Fibroblast of skin of back (primary cell): ENCODE measurements at regions not wholly inside any gene's neighbourhood (a gene's known extent, or its start where the extent isn't known, plus 50 kb on each side); places are given as distances from the start of the nearest gene placed in this dataset.
A peak's percentile ranks its signal among the peaks of the same experiment; 100 is the strongest.
"Not testable (repeated sequence)": the region's sequence is repeated elsewhere in the genome, so short reads cannot be mapped to it uniquely, and the experiment has no call there.

ENCODE experiments used
- DNase-seq: peaks from one replicate; pipeline ENCODE4 v3.0.0-alpha.2; 2013

DNA sequence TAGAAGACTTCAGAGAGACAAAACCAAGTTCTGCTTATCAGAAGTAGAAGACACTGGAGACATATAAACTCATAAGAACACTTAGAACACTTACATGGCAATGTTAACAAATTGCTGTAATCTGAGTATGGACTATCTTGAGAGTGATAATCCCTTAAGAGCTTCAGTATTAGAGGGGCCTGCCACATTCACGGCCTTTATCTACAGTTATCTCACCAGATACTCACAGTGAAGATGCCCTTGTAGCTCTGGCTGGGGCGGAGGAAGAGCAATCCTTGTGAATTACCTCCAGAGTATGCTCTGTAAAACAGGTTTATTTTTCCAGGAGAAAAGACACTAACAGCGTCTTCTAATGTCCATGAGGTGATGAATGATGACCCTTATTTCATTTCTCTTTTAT lies 762.8 kb downstream of the FAM181B start:
- no peak for DNase-seq

DNA sequence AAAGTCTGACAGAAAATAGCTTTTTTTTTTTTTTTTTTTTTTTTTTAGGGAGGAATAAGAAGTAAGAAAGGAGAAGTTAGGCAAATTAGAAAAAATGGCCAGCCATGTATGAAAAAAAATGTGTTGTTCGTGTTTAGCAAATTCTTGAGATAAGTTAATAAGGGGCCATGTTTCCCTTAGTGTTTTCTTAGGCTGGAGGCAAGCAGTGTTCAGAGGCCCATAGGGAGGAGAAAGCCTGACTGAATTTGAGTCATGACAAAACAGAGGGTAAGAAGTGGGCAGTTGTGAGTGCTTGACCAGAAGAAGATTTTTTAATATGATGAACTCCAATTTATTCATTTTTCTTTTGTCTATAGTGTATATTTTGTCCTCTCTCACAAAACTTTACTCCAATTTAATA lies 766.4 kb downstream of the FAM181B start:
- peak; percentile 60 for DNase-seq

DNA sequence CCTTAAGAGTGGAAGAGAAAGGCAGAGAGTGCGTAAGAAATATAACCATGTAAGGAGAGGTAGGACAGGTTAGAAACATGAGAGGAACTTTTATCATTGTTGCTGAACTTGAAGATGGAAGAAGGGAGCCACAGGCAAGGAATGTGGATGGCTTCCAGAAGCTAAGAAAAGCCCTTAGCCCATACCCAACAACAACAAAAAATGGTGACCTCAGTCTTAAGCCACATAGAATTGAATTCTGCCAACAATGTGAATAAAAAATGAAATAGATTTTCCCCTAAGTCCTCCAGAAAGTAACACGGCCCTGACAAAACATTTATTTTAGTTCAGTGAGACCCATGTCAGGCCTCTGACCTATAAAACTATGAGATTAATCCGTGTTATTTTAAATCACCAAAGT lies 767.3 kb downstream of the FAM181B start:
- DNase-seq: peak; percentile 16

DNA sequence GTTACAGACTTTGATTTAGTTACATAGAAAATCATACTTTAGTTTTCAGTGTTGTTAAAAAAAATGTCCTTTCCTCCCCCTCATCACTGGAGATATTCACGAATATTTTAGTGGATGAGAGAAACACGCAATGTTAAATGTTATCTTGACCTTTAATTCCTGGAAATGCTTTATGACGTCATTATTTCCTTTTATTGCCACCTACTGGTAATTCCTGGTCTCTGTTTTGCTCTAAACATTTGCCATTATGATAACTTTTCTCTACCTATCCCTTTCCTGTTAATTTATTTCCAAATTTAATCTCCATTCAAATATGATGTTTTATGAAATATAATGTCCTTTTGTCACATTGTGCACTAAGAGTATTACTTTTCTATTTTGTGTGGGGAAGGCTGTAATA lies 770.6 kb downstream of the FAM181B start:
- DNase-seq: peak; percentile 4

DNA sequence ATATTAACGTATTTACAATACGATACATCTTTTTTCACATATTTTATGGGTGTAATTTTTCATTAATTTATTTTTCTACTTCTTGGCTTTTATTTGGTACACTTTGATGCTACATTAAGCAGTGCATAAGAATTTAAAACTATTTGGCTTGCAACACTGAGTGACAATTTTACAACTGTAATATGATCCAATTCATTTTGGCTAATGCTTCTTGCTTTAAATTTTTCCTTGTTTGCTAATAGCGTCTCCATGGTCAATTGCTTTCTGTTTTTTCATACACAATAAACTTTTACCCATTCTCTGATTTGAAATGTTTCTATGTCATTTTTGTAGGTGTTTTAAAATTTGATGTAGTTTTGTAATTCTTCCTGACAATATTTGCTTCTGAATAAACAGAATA lies 773.2 kb downstream of the FAM181B start:
- DNase-seq: no peak

DNA sequence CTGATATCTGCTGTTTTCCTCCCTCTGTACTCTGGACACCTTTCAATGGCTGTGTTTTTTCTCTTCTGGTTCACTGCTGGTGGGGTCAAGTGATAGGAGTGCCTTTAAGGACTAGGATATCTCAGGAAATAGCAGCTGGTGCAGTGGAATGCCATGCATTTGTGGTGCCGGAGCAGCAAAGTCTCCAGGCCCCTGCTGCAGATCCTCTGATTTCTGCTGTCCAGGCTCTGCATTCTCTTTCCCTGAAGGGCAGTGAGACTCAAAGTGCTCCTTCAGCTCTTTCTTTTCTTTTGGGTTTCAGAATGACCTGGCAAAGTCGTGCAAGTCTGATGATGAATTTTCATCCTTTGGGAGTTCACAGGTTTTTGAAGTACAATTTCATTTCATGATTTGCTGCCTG lies 774.3 kb downstream of the FAM181B start:
- peak; percentile 5 for DNase-seq

DNA sequence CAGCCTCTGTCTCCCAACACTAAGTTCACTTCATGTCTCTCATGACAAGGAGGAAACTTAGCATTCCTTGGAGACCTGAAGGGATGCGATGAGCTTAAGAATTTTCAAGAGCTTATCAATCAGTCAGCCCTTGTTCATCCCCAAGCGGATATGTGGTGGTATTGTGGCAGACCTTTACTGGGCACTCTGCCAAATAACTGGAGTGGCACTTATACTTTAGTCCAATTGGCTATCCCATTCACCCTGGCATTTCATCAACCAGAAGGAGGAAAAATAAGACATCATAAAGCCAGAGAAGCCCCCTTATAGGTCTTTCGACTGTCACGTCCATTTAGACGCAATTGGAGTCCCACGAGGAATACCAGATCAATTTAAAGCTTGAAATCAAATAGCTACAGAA lies 779.4 kb downstream of the FAM181B start:
- not testable (repeated sequence) for DNase-seq

DNA sequence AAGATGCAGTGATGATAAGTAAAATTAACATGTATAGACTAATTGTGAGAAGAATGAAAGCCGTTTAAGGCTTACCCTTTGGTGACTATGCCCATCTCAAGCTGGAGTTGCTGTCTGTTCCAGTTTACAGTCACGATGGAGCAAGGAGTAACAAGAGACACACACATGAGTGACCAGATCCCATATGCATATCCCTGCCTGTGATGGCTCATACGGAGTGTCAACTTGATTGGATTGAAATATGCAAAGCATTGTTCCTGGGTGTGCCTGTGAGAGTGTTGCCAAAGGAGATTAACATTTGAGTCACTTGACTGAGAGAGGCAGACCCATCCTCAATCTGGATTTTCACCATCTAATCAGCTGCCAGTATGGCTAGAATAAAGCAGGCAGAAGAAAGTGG lies 786.8 kb downstream of the FAM181B start:
- DNase-seq: no peak

DNA sequence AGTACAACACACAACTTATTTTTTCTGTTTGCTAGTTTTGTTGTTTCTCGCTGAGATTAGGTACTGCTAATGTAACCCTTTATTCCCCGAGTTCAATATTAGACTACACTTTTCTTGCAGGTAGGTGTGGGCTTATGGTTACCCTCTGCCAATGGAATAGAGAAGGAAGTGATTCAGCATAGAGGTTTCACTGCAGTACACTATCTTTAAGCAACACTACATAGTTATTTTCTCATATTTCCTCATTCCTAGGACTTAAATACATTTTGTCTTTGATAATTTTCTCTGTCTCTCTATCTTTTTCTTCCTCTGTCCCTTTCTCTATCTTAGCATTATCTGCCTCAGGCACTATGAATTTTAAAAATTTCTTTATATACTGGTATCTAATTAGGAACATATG lies 791.0 kb downstream of the FAM181B start:
- no peak for DNase-seq

DNA sequence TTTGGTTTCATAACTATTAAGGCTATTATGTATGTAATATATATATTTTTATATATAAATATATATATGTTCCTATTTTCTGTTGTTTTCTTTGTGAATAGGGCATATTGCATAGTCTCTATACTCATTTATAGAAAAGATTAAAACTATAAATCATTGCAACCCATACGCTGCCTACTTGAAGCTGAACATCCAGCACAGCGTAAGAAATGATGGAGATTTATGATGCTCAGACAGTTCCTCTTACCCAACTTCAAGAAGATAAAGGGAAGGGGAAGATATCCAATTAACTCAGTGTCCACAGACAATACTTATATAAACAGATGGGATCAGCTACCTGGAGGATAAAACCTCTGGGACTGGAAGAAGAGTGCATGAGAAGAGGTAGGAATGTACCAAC lies 791.7 kb downstream of the FAM181B start:
- no peak for DNase-seq

DNA sequence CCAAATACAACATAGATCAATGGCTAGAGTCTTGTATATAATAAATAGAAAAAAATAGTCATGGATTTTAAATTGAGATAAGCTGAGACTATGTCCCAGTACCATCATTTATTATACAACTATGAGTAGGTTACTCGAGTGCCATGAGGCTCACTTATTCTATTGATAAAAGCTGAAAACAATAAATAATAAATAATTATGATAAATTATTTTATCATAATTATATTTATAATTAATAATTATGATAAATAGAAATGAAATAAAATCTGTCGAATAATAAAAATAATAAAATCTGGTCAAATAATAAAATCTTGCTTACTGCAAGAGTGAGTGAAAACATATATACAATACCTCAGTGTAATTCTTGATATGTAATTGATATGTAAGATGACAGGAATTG lies 801.4 kb downstream of the FAM181B start:
- DNase-seq: no peak

DNA sequence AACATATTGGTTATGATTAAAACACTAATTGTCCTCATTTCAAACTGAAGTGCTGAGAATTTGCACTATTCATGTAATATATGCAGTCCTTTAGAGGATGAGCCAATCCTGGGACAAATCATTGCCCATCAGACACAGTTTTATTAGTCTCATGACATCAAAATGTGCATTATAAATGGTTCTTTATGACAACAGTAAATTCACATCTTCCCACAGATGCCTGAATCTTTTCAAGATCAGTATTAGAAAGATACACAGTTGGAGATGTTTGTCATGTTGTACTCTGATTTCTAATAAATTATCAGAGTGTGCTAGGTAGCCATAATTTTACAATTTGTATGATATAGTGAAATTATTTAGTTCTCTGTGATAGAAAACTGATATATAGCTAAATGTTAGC lies 813.5 kb downstream of the FAM181B start:
- DNase-seq: no peak

DNA sequence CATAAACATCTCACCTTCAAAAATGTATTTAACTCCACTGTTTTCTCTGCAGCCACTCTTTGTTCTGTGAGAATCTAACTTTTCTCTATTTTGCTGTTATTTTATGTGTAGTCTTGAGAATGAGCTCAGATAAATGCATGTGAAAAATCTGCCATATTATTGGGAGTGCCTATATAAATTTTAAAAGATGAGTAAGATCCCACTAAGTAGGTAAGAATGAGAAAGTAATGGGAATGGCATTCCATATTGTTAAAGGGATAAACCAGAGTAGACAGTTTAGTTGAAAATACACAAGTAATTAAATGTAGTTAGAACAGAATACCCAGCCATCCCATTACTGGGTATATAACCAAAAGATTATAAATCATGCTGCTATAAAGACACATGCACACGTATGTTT lies 817.2 kb downstream of the FAM181B start:
- DNase-seq: peak; percentile 70

DNA sequence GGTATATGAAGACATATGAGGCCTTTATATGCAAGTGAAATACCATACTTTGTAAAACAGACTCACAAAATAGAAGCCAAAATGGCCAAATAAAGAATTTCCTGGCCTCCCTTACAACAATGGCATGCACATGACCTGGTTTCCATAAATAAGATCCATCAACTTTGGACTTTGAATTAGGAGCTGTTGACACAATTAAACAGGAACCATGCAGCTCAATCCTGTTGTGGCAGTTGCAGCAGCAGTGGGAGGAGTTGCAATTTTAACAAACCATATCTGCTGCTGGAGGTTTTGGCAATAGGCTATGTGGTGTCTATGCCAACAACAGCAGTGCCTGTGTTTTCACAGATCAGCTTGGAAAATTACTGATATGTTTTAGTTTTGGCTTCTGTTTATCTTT lies 818.6 kb downstream of the FAM181B start:
- peak; percentile 39 for DNase-seq

DNA sequence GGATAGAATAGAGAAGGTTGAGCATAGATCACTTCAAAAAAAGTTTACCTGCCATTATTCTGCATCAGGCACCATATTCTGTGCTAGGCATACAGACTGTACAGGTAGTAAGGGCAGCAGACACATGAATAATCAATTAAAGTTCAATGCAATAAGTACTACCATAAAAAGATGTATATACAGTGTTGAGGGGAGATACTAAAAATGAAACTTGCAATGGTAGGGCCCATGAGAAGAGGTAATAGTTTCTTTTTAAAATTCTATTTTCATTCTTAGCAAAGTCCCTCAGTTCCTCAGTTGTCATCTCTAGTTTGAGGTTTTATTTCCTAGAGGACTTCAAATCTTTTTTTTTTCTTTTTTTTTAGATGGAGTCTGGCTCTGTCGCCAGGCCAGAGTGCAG lies 819.9 kb downstream of the FAM181B start:
- no peak for DNase-seq

DNA sequence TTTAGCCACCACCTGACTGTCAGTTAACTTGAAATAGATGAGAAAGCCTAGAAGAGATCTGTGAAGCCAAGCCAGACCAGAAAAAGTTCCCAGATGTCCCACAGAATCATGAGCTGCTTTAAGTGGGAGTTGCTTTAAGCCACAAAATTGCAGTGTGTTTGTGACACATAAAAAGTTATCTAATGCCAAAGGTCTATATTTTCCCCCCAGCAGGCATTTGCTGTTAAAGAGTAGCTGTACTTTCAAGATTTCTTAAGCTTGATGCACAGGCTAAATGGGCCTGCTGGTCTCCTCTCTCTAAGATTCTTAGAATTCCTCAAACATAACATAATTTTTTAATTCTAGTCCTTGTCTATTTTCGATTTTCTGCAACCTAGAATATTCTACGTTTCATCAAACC lies 825.7 kb downstream of the FAM181B start:
- DNase-seq: peak; percentile 67

DNA sequence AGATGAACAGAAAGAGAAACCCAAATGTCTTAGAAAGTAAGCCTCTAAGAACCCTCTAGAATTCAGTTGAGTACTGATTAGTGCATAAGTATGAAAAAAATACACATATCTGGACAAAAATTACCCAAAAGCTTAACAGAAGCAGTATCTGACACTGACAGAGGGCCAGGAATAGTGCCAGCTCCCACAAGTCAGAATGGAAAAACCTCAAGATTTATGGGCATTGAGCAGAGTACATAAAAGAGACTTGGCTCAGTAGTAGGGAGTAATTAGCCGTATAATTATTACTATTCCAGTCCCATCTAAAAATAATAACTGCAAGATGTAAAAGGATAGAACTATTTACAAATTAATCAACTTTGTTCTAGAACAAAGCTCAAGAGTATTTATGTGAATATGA lies 834.5 kb downstream of the FAM181B start:
- no peak for DNase-seq

DNA sequence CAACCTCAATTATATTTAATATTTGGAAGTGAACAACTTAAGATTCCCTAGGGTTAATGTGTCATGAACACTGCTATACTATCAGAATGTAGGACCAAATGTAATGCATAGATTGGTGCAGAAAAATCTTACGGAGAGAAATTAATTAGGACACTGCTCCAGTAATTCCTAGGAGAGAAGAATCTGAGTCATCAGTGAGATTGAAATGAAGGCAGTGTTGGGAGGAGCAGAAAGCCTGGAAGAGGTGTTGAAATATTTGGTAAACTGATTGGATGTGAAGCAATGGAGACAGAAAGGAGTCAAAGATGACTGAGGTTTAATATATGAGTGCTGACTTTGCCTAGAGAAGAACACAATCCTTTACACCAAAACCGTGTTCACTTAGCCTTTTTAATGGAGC lies 836.0 kb downstream of the FAM181B start:
- DNase-seq: no peak

DNA sequence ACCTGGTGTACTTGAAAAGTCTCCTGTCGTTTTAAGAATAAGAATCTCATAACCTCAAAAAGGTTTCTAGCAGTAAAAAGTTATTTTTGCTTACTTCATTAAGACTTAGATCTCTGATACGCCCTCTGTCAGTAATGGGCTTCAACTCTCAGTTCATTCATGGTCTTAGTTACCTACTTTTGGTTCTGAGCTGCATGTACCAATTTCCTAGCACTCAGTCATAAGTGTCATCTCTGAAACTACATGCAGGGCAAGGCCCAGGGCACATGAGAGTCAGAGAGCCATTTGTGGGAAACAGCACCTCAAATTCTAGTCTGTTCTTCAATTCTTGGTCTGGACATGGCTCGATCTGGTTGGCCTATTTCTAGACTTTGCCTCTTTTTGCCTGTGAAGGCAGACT lies 838.4 kb downstream of the FAM181B start:
- no peak for DNase-seq

DNA sequence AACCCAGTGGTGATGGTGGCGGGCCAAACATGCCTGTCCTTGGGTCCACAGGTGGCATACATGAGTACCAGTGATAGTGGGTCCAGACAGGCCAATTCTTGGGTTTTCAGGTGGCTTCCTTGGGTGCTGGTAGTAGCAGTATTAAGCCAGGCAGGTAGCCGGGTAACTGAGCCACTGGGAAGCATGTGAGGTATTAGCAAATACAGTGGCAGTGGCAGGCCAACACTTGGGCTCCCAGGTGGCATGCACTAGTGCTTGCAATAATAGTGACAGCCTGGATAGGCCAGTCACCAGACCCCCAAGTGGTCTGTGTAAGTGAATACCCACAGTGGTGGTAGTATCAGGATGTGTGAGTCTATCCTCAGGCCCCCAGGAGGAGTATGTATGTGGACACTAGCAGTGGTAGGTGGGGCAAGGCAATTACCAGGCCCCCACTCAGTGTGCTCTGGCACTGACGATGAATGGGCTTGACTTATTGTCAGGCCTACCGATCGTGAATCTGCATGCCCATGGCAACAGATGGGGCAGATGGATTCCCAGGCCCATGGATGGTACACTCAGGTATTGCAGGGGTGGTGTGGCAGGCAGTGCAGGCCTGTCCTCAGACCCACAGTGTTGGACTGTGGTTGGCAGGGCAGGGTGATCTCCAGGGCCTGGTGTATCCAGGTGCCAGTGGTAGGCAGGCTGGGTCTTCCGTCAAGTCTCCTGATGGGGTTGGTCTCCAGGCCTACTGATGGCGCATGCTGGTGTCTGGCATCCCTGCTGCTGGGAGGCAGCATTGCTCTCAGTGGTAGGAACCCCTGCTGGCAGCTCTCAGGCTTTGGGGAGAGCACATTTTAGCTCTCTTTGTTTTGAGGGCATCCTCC lies 840.7 kb downstream of the FAM181B start:
- no peak for DNase-seq

DNA sequence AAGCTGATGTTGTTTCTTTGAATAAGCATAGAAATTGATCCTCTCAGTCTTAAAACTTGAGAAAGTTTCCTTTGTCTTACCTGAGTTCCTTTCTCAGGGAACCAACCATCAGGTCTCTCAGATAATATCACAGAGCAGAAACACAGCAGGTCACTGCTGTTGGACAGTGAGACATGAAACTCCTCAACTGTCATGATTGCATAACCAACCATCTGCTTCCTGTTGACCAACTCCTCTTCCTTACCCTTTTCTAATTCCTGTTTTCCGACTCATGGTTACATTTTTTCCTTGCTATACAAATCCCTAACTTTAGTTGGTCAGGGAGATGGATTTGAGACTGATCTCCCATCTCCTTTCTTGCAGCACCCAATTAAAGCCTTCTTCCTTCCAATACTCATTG lies 845.3 kb downstream of the FAM181B start:
- DNase-seq: peak; percentile 16

DNA sequence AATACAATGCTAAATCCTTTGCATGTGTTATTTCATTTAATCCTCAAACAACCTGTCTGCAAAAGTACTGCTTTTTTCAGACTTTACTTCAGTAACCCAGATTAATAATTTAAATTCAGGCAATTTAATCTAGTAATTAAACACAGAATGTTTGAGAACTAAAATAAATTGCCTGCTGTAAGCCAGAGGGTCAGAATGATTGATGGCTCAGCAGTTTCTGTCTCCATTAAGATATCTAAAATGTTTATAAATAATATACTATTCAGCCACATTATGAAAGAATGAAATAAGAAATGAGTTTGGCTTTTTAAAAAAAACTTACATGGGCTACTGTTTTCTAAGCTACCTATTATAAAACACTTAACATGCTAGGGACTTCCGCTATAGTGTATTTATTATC lies 846.0 kb downstream of the FAM181B start:
- no peak for DNase-seq

DNA sequence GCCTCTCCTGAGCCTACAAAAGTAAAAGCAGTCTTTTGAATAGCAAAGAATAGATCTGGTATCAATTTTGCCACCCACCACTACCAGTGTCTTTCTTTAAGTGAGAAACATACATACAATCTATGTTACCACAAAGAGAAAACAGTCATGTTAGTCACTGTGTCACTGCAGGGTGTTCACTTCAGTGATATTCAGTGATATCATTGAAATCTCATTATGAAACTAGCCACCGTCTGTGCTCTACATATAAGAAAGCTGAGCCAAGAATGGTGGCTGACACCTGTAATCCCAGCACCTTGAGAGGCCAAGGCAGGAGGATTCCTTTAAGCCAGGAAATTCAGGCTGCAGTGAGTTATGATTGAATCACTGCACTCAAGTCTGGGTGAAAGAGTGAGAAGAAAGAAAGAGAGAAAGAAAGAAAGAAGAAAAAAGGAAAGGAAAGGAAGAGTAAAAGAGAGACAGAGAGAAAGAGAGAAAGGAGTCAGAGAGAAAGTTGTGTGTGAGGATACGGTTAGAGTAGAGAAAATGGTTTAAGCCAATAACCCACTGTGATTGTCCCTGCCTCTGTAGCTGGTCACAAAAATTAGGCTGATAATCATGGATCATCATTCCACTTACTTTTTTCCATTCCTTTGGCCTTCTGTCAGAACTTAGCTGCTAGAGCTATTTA lies 847.1 kb downstream of the FAM181B start:
- no peak for DNase-seq

DNA sequence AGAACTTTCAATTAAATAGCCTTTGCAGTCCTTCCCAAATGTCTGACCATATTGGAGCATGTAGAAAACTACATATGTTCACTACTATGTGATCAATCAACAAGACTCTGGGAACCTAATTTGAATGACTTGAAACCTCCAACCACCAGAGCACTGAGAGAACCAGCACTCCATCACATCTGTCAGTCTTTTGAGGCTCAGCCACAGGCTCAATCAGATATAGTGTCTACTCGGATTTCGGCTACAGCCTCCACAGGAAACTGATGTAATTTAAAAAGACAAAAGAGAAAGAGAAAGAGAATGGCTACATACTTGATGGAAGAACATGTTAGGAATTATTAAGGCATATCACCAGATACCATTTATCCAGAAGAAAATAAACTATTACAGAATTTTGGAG lies 859.0 kb downstream of the FAM181B start:
- DNase-seq: no peak
